GM23248 (cell line): ENCODE measurements at regions not wholly inside any gene's neighbourhood (a gene's known extent, or its start where the extent isn't known, plus 50 kb on each side); places are given as distances from the start of the nearest gene placed in this dataset.

Experiments
- DNase-seq: peaks from one replicate; pipeline ENCODE4 v3.0.0-alpha.2; 2015
- H2AFZ ChIP-seq: fragments of 200-600 bp; sonication (generic); 2 replicates; pipeline ENCODE4 v1.6.1; 2016; ENCODE audit warnings: antibody characterized with exemption
- H3F3A ChIP-seq: fragments of 200-600 bp; sonication (generic); 2 replicates; pipeline ENCODE4 v1.6.1; 2016; ENCODE audit warnings: mild to moderate bottlenecking, antibody characterized with exemption, mixed run types; ENCODE audit not compliant: insufficient read depth
- H3K27ac ChIP-seq: fragments of 200-600 bp; sonication (generic); 2 replicates; pipeline ENCODE4 v1.5.1; 2016; ENCODE audit warnings: mild to moderate bottlenecking
- H3K27me3 ChIP-seq: fragments of 200-600 bp; sonication (generic); replicated peaks from 2 replicates; pipeline ENCODE4 v1.6.1; 2016; ENCODE audit warnings: mild to moderate bottlenecking; ENCODE audit not compliant: insufficient read depth
- H3K36me3 ChIP-seq: fragments of 200-600 bp; sonication (generic); 2 replicates; pipeline ENCODE4 v1.6.1; 2016; ENCODE audit warnings: low read depth, mild to moderate bottlenecking
- H3K4me1 ChIP-seq: fragments of 200-600 bp; sonication (generic); 2 replicates; pipeline ENCODE4 v1.6.1; 2016; ENCODE audit warnings: mild to moderate bottlenecking; ENCODE audit not compliant: insufficient read depth
- H3K4me2 ChIP-seq: fragments of 200-600 bp; sonication (generic); one replicate; pipeline ENCODE4 v1.6.1; 2016; ENCODE audit warnings: mild to moderate bottlenecking; ENCODE audit not compliant: unreplicated experiment
- H3K4me3 ChIP-seq: fragments of 200-600 bp; sonication (generic); 2 replicates; pipeline ENCODE4 v1.5.1; 2016; ENCODE audit warnings: mild to moderate bottlenecking
- H3K79me2 ChIP-seq: fragments of 200-600 bp; sonication (generic); 2 replicates; pipeline ENCODE4 v1.6.1; 2016; ENCODE audit warnings: mild to moderate bottlenecking; ENCODE audit not compliant: insufficient read depth
- H3K9ac ChIP-seq: fragments of 200-600 bp; sonication (generic); 2 replicates; pipeline ENCODE4 v1.6.1; 2016; ENCODE audit warnings: mild to moderate bottlenecking
- H3K9me2 ChIP-seq: fragments of 200-600 bp; sonication (generic); 2 replicates; pipeline ENCODE4 v1.6.1; 2016; ENCODE audit warnings: mixed run types, mild to moderate bottlenecking, moderate library complexity; ENCODE audit not compliant: insufficient read depth
- H3K9me3 ChIP-seq: fragments of 200-600 bp; sonication (generic); one replicate; pipeline ENCODE4 v1.6.1; 2017; ENCODE audit warnings: low read depth
- H4K20me1 ChIP-seq: fragments of 200-600 bp; sonication (generic); 2 replicates; pipeline ENCODE4 v1.6.0; 2016; ENCODE audit not compliant: insufficient read depth
- EZH2 ChIP-seq: fragments of 200-600 bp; sonication (generic); IDR thresholded peaks from 2 replicates; pipeline ENCODE4 v1.6.1; 2018; ENCODE audit warnings: antibody characterized with exemption, mild to moderate bottlenecking; ENCODE audit not compliant: insufficient read depth, poor library complexity, severe bottlenecking
- EZH2phosphoT487 ChIP-seq: fragments of 200-600 bp; sonication (generic); IDR thresholded peaks from 2 replicates; pipeline ENCODE4 v1.6.1; 2018; ENCODE audit warnings: antibody characterized with exemption, moderate library complexity, mild to moderate bottlenecking, low read depth; ENCODE audit not compliant: insufficient read depth
- WGBS, 2 experiments: methylation state at CpG; one replicate each; pipeline ENCODE4 v1.1.6; 2015 to 2017; ENCODE audit warnings: low lambda C conversion rate in 2 of 2, low coverage in 1 of 2; ENCODE audit errors: missing lambda C conversion rate in 2 of 2; 5-methylcytosine and 5-hydroxymethylcytosine counted together
- in situ Hi-C: fragments of 300-500 bp; cut with MboI; formaldehyde crosslinking; loops from 2 replicates; pipeline ENCODE4 v1.15.0; 2020

- in situ Hi-C loops, result no loop called here
- 33% methylated on average over 1 of the region's 1 CpG for WGBS, 2 experiments
- H3K4me1 ChIP-seq, result no peaks in the 10 kb centered on the region
- DNase-seq, result no peak
- no peak overlapping the region for H3K27ac ChIP-seq
- H3K36me3 ChIP-seq, result no peaks in the 10 kb centered on the region
- H3K9ac ChIP-seq, result no peak overlapping the region
- H3K4me3 ChIP-seq, result no peak overlapping the region
- no peak overlapping the region for H3K4me2 ChIP-seq
- no peaks in the 10 kb centered on the region for H3F3A ChIP-seq
- no peaks in the 10 kb centered on the region for H3K9me2 ChIP-seq
- no peaks in the 10 kb centered on the region for H3K27me3 ChIP-seq
- TF ChIP-seq EZH2phosphoT487 (no peak), EZH2 (no peak)
- no peak overlapping the region for H2AFZ ChIP-seq
- H3K9me3 ChIP-seq, result no peaks in the 10 kb centered on the region
- H4K20me1 ChIP-seq, result no peaks in the 10 kb centered on the region
- H3K79me2 ChIP-seq, result no peaks in the 10 kb centered on the region
These were observed 109.3 kb upstream of the MYCN start for GRCh38 chr2:15830937-15831549.

GRCh38 chr2:15832030-15832709, 108.2 kb upstream of the MYCN start:
- Histone ChIP-seq H3K9me3 (no peaks in the 10 kb centered on the region), H3K36me3 (no peaks in the 10 kb centered on the region), H2AFZ (no peak overlapping the region), H3K79me2 (no peaks in the 10 kb centered on the region), H3K4me1 (no peaks in the 10 kb centered on the region), H3K27me3 (no peaks in the 10 kb centered on the region), H3K27ac (no peak overlapping the region), H3F3A (no peaks in the 10 kb centered on the region), H3K4me2 (no peak overlapping the region), H3K4me3 (no peak overlapping the region), H3K9me2 (no peaks in the 10 kb centered on the region), H4K20me1 (no peaks in the 10 kb centered on the region), H3K9ac (no peak overlapping the region)
- 38 to 44% methylated on average over 8 of the region's 8 CpGs for WGBS, 2 experiments
- no peak for DNase-seq
- in situ Hi-C loops, result no loop called here
- TF ChIP-seq EZH2 (no peak), EZH2phosphoT487 (no peak)

GRCh38 chr2:15832849-15833680, 107.3 kb upstream of the MYCN start:
- in situ Hi-C loops, result no loop called here
- TF ChIP-seq EZH2, result no peak
- TF ChIP-seq EZH2phosphoT487, result no peak
- 23 to 24% methylated on average over 9 of the region's 9 CpGs for WGBS, 2 experiments

GRCh38 chr2:15833731-15834130, 106.6 kb upstream of the MYCN start:
- Histone ChIP-seq H3K9me3 (no peaks in the 10 kb centered on the region), H3K9me2 (no peaks in the 10 kb centered on the region), H4K20me1 (no peaks in the 10 kb centered on the region), H3F3A (no peaks in the 10 kb centered on the region), H3K27me3 (no peaks in the 10 kb centered on the region), H3K79me2 (no peaks in the 10 kb centered on the region), H3K27ac (no peak overlapping the region), H3K9ac (no peak overlapping the region), H3K4me1 (no peaks in the 10 kb centered on the region), H3K36me3 (no peaks in the 10 kb centered on the region), H3K4me3 (no peak overlapping the region), H3K4me2 (no peak overlapping the region), H2AFZ (no peak overlapping the region)
- TF ChIP-seq EZH2phosphoT487, result no peak
- no peak for TF ChIP-seq EZH2
- 13 to 14% methylated on average over 3 of the region's 3 CpGs for WGBS, 2 experiments
- in situ Hi-C loops, result no loop called here
- no peak for DNase-seq

More at GRCh38 chr2:15832849-15833680, 107.3 kb upstream of the MYCN start:
- Histone ChIP-seq H3K36me3 (no peaks in the 10 kb centered on the region), H3K9me3 (no peaks in the 10 kb centered on the region), H2AFZ (no peak overlapping the region), H3K4me3 (no peak overlapping the region), H3K79me2 (no peaks in the 10 kb centered on the region), H3K4me2 (no peak overlapping the region), H3K27ac (no peak overlapping the region), H3K27me3 (no peaks in the 10 kb centered on the region), H3K9ac (no peak overlapping the region), H3F3A (no peaks in the 10 kb centered on the region), H3K9me2 (no peaks in the 10 kb centered on the region), H3K4me1 (no peaks in the 10 kb centered on the region), H4K20me1 (no peaks in the 10 kb centered on the region)
- no peak for DNase-seq
